ENCODE measurements at regions not wholly inside any gene's neighbourhood (a gene's known extent, or its start where the extent isn't known, plus 50 kb on each side); places are given as distances from the start of the nearest gene placed in this dataset.

- no peak overlapping the region for H3K4me3 Mint-ChIP-seq
- no peaks in the 10 kb centered on the region for H3K9me3 Mint-ChIP-seq
- DNase-seq (ENCODE audit: low spot score): no peak
- H3K36me3 Mint-ChIP-seq (ENCODE audit: low read depth): no peaks in the 10 kb centered on the region
- no peaks in the 10 kb centered on the region for H3K4me1 Mint-ChIP-seq (ENCODE audit: low read depth)
- H3K27ac Mint-ChIP-seq: no peak overlapping the region
- H3K27me3 Mint-ChIP-seq (ENCODE audit: low read depth): no peaks in the 10 kb centered on the region
Observed at GRCh38 chr15:26176831-26177230, 313.7 kb upstream of the ATP10A start.

- Mint-ChIP-seq H3K36me3 (ENCODE audit: low read depth) (no peaks in the 10 kb centered on the region), H3K4me1 (ENCODE audit: low read depth) (peaks cover 1% of the 10 kb centered on the region), H3K27ac (no peak overlapping the region), H3K27me3 (ENCODE audit: low read depth) (no peaks in the 10 kb centered on the region), H3K4me3 (no peak overlapping the region), H3K9me3 (no peaks in the 10 kb centered on the region)
- no peak for DNase-seq (ENCODE audit: low spot score)
Observed at GRCh38 chr15:26171266-26171665, 308.1 kb upstream of the ATP10A start.

- Mint-ChIP-seq H3K27me3 (ENCODE audit: low read depth) (no peaks in the 10 kb centered on the region), H3K27ac (no peak overlapping the region), H3K36me3 (ENCODE audit: low read depth) (no peaks in the 10 kb centered on the region), H3K9me3 (no peaks in the 10 kb centered on the region), H3K4me3 (no peak overlapping the region), H3K4me1 (ENCODE audit: low read depth) (peaks cover 1% of the 10 kb centered on the region)
- DNase-seq (ENCODE audit: low spot score): no peak
Observed at GRCh38 chr15:26166429-26166828, 303.3 kb upstream of the ATP10A start.

- no peaks in the 10 kb centered on the region for H3K9me3 Mint-ChIP-seq
- H3K27me3 Mint-ChIP-seq (ENCODE audit: low read depth): no peaks in the 10 kb centered on the region
- no peak for DNase-seq (ENCODE audit: low spot score)
Observed at GRCh38 chr15:26165546-26165945, 302.4 kb upstream of the ATP10A start.

GRCh38 chr15:26160343-26160742 lies 297.2 kb upstream of the ATP10A start:
- H3K27ac Mint-ChIP-seq: no peak overlapping the region
- H3K4me3 Mint-ChIP-seq: no peak overlapping the region
- no peaks in the 10 kb centered on the region for H3K4me1 Mint-ChIP-seq (ENCODE audit: low read depth)
- no peaks in the 10 kb centered on the region for H3K36me3 Mint-ChIP-seq (ENCODE audit: low read depth)
- no peak for DNase-seq (ENCODE audit: low spot score)
- H3K9me3 Mint-ChIP-seq: no peaks in the 10 kb centered on the region
- H3K27me3 Mint-ChIP-seq (ENCODE audit: low read depth): no peaks in the 10 kb centered on the region

More at GRCh38 chr15:26165546-26165945, 302.4 kb upstream of the ATP10A start:
- Mint-ChIP-seq H3K4me1 (ENCODE audit: low read depth) (peaks cover 1% of the 10 kb centered on the region), H3K36me3 (ENCODE audit: low read depth) (no peaks in the 10 kb centered on the region), H3K4me3 (no peak overlapping the region), H3K27ac (no peak overlapping the region)

- Mint-ChIP-seq H3K9me3 (peaks cover 6% of the 10 kb centered on the region), H3K27ac (no peak overlapping the region), H3K27me3 (ENCODE audit: low read depth) (peaks cover 3% of the 10 kb centered on the region), H3K36me3 (ENCODE audit: low read depth) (no peaks in the 10 kb centered on the region), H3K4me1 (ENCODE audit: low read depth) (no peaks in the 10 kb centered on the region), H3K4me3 (no peak overlapping the region)
- DNase-seq (ENCODE audit: low spot score): no peak
Observed at GRCh38 chr15:26158176-26158575, 295.0 kb upstream of the ATP10A start.

- no peak overlapping the region for H3K4me3 Mint-ChIP-seq
- H3K27me3 Mint-ChIP-seq (ENCODE audit: low read depth): peaks cover 3% of the 10 kb centered on the region
- H3K9me3 Mint-ChIP-seq: peaks cover 10% of the 10 kb centered on the region
- H3K36me3 Mint-ChIP-seq (ENCODE audit: low read depth): no peaks in the 10 kb centered on the region
- no peak for DNase-seq (ENCODE audit: low spot score)
- H3K4me1 Mint-ChIP-seq (ENCODE audit: low read depth): no peaks in the 10 kb centered on the region
- no peak overlapping the region for H3K27ac Mint-ChIP-seq
Observed at GRCh38 chr15:26157081-26157480, 294.0 kb upstream of the ATP10A start.

- Mint-ChIP-seq H3K27ac (no peak overlapping the region), H3K36me3 (ENCODE audit: low read depth) (no peaks in the 10 kb centered on the region), H3K4me3 (no peak overlapping the region), H3K9me3 (peaks cover 10% of the 10 kb centered on the region), H3K4me1 (ENCODE audit: low read depth) (no peaks in the 10 kb centered on the region), H3K27me3 (ENCODE audit: low read depth) (peaks cover 3% of the 10 kb centered on the region)
- no peak for DNase-seq (ENCODE audit: low spot score)
Observed at GRCh38 chr15:26156051-26156450, 292.9 kb upstream of the ATP10A start.

- DNase-seq (ENCODE audit: low spot score): no peak
- Mint-ChIP-seq H3K4me3 (no peak overlapping the region), H3K9me3 (peaks cover 4% of the 10 kb centered on the region), H3K27ac (no peak overlapping the region), H3K27me3 (ENCODE audit: low read depth) (no peaks in the 10 kb centered on the region), H3K4me1 (ENCODE audit: low read depth) (no peaks in the 10 kb centered on the region), H3K36me3 (ENCODE audit: low read depth) (no peaks in the 10 kb centered on the region)
Observed at GRCh38 chr15:26148156-26148860, 285.2 kb upstream of the ATP10A start.

- Mint-ChIP-seq H3K27me3 (ENCODE audit: low read depth) (no peaks in the 10 kb centered on the region), H3K27ac (no peak overlapping the region), H3K9me3 (no peaks in the 10 kb centered on the region), H3K4me3 (no peak overlapping the region), H3K4me1 (ENCODE audit: low read depth) (no peaks in the 10 kb centered on the region), H3K36me3 (ENCODE audit: low read depth) (no peaks in the 10 kb centered on the region)
- no peak for DNase-seq (ENCODE audit: low spot score)
Observed at GRCh38 chr15:26146202-26146601, 283.1 kb upstream of the ATP10A start.

- Mint-ChIP-seq H3K4me1 (ENCODE audit: low read depth) (no peaks in the 10 kb centered on the region), H3K27me3 (ENCODE audit: low read depth) (no peaks in the 10 kb centered on the region), H3K27ac (no peak overlapping the region), H3K9me3 (no peaks in the 10 kb centered on the region), H3K36me3 (ENCODE audit: low read depth) (no peaks in the 10 kb centered on the region), H3K4me3 (no peak overlapping the region)
- DNase-seq (ENCODE audit: low spot score): no peak
Observed at GRCh38 chr15:26145796-26146195, 282.7 kb upstream of the ATP10A start.

- DNase-seq (ENCODE audit: low spot score): no peak
- Mint-ChIP-seq H3K27me3 (ENCODE audit: low read depth) (no peaks in the 10 kb centered on the region), H3K27ac (no peak overlapping the region), H3K4me3 (no peak overlapping the region), H3K36me3 (ENCODE audit: low read depth) (no peaks in the 10 kb centered on the region), H3K9me3 (no peaks in the 10 kb centered on the region), H3K4me1 (ENCODE audit: low read depth) (no peaks in the 10 kb centered on the region)
Observed at GRCh38 chr15:26144836-26145235, 281.7 kb upstream of the ATP10A start.

- Mint-ChIP-seq H3K4me3 (no peak overlapping the region), H3K27ac (no peak overlapping the region), H3K9me3 (no peaks in the 10 kb centered on the region), H3K4me1 (ENCODE audit: low read depth) (no peaks in the 10 kb centered on the region), H3K36me3 (ENCODE audit: low read depth) (no peaks in the 10 kb centered on the region), H3K27me3 (ENCODE audit: low read depth) (no peaks in the 10 kb centered on the region)
- DNase-seq (ENCODE audit: low spot score): no peak
Observed at GRCh38 chr15:26143221-26143620, 280.1 kb upstream of the ATP10A start.

GRCh38 chr15:26134812-26135211 lies 271.7 kb upstream of the ATP10A start:
- Mint-ChIP-seq H3K36me3 (ENCODE audit: low read depth) (no peaks in the 10 kb centered on the region), H3K27me3 (ENCODE audit: low read depth) (peaks cover under 1% of the 10 kb centered on the region), H3K4me3 (no peak overlapping the region), H3K4me1 (ENCODE audit: low read depth) (no peaks in the 10 kb centered on the region), H3K27ac (no peak overlapping the region), H3K9me3 (no peaks in the 10 kb centered on the region)
- no peak for DNase-seq (ENCODE audit: low spot score)

- Mint-ChIP-seq H3K36me3 (ENCODE audit: low read depth) (no peaks in the 10 kb centered on the region), H3K4me3 (no peak overlapping the region), H3K4me1 (ENCODE audit: low read depth) (no peaks in the 10 kb centered on the region), H3K9me3 (no peaks in the 10 kb centered on the region), H3K27ac (no peak overlapping the region), H3K27me3 (ENCODE audit: low read depth) (peaks cover 2% of the 10 kb centered on the region)
- no peak for DNase-seq (ENCODE audit: low spot score)
Observed at GRCh38 chr15:26134152-26134551, 271.0 kb upstream of the ATP10A start.
